ENCODE measurements at regions not wholly inside any gene's neighbourhood (a gene's known extent, or its start where the extent isn't known, plus 50 kb on each side); places are given as distances from the start of the nearest gene placed in this dataset.

GRCh38 chr2:204255526-204255925, 289.7 kb upstream of the PARD3B start:
- TF ChIP-seq CTCF (conservative IDR thresholded peaks at IDR 0.05; ENCODE audit: low read length) (no peak), EZH2phosphoT487 (IDR thresholded peaks at IDR 0.05; ENCODE audit: borderline replicate concordance, low read depth, low read length) (no peak)
